A172 (cell line): ENCODE measurements at regions not wholly inside any gene's neighbourhood (a gene's known extent, or its start where the extent isn't known, plus 50 kb on each side); places are given as distances from the start of the nearest gene placed in this dataset.

Experiments used
- DNase-seq: peaks from one replicate; pipeline ENCODE4 v3.0.0-alpha.2; 2015; ENCODE audit warnings: low spot score

DNA sequence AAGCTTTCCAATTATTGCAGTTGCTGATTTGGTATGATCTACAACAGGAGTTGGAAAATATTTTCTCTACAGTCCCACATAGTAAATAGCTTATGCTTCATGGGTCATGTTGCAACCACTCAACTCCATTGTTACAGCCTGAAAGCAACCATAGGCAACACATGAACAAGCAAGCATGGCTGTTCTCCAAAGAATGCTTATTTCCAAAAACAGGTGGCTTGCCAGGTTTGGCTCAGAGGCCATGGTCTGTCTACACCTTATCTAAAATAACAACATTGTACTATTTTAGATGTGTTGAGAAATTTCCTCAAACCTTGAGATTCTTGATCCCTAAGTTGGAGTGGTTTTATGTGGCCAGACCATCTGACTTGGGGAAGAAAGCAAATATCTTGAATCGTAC is 153.9 kb upstream of the MPPED2 start:
- no peak for DNase-seq

DNA sequence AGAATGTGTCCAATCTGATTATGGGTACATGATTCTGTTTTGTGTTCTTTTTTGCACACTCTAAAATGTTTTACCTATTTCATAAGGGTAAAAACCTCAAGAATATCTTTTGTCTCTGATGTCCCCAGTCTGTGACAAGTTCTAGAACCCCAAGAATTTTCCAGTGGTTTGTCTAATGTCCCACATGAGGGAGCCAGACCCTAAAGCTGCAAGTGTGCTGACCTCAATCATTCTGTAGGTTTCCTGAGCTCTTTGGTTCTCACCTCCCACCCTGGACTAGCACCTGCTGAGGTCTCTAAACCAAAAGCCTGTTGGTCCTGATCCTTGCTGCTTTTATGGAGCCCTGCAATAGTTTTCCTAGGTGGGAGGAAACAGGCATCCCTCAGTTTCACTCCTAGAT is 149.8 kb upstream of the MPPED2 start:
- no peak for DNase-seq

DNA sequence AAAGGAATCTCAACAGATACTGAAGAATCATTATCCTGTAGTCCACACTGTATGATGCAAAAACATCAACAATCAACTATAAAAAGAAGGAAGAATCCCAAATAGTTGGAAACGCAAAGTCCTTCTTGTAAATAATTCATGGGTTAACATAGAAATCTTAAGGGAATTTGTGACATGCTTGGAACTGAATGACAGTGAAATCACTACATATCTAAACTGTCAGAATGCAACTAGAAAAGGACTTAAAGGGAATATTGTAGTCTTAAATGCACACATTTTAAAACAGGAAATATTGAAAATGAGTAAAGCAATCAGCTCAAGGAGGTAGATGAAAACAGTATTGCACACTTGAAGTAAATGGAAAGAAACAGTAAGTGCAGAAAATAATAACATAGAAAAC is 147.6 kb upstream of the MPPED2 start:
- DNase-seq: no peak

DNA sequence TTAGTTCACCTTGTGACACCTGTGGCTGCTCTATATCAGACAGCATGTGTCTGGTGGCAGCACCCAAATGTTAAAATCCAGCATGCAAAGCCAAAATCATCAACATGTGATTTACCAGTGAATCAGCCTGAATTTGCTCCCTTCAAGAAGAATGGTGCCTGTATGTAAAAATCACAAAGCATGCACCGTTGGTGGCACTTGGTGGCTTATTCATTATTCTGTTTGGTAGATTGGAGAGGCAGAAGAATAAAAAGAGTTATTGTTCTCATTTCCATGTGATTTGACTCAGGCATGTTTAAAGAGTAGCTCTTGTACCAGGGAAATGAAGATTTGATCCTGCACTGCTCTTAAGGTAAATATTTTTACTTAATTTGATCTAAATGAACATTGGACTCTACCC is 143.9 kb upstream of the MPPED2 start:
- DNase-seq: no peak

DNA sequence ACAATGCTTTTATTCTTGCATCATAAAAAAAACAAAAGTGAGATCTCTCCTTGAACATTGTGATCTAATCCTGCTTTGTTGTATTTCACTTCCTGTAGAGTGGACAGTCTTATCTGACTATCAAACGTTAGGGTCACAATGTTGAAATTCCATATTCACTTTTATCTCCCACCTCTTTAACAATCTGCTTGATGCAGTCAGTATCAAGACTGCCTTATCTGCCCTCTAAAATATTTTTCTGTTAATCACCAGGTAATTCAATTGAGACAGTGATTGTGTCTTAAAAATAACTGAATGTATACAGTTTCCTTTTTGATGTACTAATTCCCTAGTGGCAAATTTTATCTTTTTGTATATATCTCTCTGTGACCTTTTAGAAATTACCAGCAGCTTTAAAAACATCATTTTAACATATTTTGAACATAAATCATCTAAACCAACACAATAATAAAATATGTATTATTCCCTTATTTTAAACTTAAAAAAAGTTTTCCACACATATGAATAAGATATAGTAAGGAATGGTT is 143.1 kb upstream of the MPPED2 start:
- DNase-seq: no peak

DNA sequence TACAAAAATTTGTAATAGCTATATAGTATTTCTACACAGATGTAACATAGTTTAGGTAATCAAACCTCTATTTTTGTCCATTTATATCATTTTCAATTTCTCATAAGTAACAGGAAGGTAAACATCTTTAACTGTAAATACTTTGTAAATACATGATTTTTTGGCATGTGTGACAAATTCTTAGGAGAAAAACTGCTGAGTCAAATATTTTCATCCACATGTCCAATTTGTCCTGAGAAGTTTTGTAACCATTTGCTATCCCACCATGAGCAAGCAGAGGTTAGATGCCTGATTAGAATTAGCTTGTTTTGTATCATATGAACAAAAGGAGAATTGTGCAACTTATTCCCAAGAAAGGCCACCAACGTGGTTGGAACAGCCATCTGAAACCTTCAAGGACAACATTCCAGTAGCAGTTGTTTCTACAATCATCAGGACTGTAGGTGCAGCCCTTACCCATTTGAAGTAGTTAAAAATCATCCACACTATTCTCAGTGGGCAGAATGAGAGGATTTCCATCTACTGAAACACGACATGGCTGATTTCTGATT is 139.6 kb upstream of the MPPED2 start:
- no peak for DNase-seq

DNA sequence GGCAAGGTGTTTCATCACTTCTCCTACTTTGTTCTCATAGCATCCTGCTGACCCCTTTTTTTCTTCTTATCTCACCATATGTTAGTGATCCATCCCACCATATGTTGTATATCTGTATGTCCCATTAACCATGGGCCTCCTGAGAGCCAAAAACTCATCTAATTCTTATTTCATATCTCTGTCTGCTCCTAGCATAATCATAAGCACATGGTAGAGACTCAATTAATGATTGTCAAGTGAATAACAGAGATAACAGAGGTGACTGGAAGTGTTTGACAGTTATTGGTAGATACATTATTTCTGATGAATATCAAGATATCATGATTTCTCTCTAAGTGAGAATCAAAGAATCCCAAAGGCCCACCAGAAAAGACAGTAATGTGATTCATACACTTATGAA is 138.1 kb upstream of the MPPED2 start:
- no peak for DNase-seq

DNA sequence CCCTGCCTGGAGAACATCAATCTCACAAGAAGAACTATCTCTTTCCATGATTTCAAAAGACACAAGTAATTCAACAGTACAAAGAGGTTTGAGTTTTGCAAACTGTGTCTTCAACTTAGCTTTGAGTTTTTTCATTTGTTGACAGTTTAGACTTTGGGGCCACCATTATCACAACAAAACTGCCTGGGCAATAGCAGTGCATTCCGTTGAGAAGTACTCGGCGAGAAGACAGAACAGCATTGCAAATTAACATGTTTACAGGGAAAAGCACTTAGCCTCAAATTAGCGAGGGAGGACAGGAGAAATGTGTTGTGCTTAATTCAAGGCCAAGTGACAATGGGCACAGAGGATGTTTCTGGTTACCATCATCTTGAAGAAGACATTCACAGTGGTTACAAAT is 133.2 kb upstream of the MPPED2 start:
- DNase-seq: no peak

DNA sequence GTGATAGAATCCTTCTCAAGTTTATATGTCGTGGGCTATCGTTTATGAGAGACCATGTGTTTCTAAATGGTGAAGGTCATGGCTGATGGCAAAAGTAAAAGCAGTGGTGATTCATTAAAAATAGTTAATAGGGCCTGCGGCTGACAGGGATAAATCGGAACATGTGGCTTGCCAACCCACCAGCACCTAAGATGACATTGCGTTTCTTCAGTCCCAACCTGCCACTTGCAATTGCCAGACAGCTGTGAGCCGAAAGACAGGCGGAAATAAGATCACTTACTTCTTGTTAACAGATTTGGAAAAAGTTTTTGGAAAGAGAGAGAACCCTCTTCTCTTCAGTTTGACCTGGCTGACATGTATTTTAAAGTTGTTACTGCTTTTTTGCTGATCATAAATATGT is 131.5 kb upstream of the MPPED2 start:
- no peak for DNase-seq

DNA sequence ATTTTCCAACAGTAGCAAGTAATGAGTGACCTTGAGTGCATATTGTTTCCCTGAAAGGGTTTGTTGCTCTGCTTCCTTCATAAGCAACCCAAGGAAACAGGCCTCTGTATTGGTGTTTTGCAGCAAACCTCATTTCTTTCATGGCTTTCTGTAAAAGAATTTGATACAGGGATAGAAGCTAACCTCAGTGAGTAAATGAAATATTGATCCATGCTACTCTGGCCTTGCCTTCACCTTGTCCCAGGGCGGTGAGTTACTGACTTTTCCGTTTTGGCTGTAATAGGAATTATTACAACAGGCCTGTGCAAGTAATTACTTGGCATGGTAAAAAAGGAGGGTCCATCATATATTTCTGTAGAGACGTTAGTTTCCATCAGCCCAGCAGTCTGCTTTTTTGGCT is 130.9 kb upstream of the MPPED2 start:
- DNase-seq: no peak

DNA sequence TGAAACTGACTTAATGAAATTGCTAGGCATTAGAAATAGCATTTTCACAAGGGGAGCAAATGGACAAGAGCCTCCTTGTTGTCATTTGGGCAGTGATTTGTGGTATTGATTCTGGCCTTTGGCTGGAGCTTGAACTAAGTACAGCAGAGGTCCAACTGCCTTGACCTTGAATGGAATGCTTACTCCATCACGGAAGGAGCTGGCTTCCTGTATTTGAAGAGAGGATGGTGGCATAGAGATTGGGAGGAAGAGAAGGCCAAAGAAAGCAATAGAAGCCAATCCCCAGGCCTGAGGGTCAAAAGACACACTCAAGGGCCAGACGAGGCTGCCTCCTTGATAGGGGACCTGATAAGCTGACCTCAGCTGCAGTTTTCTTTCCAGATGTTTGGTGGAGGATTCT is 126.6 kb upstream of the MPPED2 start:
- DNase-seq: no peak

DNA sequence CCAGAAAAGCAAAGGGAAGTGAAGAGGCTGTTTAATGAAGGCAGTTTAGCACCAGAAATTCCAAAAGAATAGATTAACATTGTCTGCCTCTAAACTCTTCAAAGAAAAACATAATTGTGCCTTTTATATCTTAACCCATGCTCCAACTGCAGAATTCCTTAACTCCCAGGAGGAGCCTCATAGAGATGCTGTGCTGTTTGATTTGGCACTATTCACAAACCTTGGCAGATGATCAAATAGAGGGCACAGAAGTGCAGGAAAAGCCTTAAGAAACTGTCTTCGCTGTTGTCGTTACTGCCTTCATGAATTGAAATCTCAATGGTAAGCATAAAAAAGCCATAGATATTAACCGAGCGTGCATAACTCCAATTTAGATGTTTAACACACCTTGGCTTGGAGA is 124.1 kb upstream of the MPPED2 start:
- DNase-seq: no peak

DNA sequence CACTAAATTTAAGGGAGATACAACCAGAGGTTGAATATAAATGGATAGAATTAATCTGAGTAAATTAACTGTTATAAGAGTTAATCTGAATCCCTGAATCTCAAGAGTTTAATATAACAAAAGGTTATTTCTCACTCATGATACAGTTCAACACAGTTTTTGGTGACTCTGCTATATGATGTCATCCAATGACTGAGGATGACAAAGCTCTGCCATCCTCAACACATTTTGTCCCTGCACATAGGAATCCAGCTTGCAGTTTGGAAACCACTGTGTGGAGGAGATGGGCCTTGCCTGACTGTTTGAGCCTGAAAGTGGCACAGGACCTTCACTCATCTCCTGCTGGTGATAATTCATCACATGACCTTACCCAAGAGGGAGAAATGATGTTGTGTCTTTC is 121.0 kb upstream of the MPPED2 start:
- DNase-seq: no peak

DNA sequence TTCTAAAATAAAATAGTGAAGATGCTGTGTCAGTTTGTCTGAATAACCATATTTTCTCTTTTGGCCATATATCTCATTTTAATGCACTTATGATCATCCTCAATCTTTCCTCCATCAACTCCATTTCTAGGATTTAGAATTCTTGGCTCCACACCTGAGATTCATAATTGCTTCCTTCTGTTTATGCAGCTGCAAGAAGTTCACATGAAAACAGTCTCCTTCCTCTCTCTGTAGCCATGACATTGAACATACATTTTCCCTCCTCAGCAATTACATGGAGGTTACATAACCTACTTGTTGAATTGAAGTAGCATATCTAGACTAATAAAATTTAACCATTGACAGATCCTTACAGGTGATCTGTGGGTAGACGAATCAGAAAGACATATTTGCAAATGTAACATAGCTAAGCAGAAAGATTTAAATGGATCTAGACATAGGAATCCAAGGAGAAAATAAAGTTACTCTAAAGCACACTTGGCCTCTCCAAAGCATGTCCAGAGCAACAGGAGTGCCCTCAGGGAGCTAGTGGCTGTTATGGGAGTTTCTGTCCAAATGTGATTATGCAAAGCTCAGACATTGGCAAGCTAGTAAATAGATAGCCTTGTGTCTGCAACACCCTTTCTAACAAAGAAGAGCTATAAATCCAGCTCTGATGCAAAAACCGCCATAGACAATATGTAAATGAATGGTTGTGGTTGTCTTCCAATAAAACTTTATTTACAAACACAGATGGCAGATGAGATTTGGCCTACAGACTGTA is 119.9 kb upstream of the MPPED2 start:
- DNase-seq: no peak

DNA sequence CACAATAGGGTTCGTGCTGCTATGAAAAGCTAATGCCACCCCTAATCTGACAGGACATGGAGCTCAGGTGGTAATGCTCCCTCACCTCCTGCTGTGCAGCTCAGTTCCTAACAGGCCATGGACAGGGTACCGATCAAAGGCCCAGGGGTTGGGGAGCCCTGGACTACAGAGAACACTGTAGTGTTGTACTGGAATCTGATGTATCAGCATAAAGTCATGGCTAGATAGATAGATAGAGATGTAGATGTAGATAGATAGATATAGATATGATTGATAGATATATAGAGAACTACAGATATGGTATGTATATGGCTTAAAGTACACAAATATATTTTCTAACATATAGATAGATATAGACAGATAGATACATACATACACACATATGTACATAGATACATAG is 112.3 kb upstream of the MPPED2 start:
- no peak for DNase-seq

DNA sequence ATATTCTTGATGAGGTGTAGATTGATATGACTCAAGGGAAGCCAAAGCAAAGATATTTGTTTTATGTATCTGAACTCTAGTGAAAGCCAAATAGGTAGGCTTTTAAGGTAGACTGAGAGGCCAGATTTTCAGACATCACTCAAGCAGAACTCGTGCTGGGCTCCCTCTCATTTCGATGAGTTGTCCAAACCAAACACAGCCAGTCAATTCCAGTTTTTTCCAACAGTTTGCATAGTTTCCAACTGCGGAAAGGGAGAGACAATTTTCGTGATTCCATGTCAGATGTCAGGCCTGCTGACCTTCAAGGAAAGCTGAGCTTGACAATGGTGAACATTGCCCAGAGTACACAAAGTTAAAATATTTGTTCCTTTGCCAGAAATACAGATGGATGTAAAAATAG is 110.9 kb upstream of the MPPED2 start:
- DNase-seq: no peak

DNA sequence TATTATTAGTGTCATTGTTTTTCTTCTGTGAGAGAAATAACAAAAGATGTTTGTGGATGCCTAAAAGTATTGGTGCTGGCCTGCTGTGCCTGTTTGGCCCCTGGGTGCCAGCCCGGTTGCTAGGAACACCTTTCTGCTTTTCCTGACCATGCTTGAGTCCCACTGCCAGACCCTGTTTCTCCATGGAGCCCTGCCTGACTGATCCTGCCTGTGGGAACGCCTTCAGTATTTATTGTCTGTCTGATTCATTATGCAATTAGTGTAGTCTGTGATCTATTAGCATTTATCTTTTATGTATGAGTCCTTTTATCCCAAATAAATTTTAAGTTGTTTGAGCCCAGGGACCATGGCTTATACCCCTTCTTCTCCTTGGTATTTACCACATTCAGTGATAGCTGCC is 98.6 kb upstream of the MPPED2 start:
- DNase-seq: no peak

DNA sequence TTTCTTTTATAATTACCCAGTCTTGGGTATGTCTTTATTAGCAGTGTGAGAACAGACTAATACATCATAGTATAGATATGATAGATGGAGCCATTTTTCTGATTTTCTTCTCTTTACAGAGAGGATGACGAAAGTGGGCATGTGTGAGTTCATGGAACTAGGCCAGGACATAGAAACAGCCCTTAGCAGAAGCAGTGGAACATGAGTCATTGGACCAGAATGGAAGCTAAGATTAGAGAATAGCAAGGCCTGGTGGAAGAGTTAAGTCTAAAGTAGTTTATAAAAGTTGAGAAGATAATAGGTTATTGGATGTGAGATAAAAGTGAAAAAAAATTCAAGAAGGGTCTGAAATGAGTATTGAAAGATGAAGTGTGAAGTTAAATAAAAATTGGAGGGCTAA is 97.0 kb upstream of the MPPED2 start:
- DNase-seq: no peak

DNA sequence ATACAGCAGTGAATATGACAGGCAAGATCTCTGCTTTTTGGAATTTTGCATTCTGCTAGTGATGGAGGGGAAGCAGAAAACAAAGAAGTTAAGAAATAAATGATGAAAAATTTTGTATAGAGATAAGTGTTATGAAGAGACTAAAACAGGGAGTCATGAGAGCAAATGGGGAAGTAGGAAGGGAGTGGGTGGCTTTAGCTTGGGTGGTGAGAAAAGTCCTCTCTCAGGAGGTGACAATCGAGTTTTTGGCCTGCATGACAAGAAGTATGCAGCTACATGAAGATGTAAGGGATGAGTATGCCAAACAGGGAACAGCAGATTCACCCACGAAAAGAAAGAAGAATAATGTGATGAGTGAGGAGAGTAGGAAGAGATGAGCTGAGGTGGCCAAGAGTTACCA is 80.7 kb upstream of the MPPED2 start:
- no peak for DNase-seq

DNA sequence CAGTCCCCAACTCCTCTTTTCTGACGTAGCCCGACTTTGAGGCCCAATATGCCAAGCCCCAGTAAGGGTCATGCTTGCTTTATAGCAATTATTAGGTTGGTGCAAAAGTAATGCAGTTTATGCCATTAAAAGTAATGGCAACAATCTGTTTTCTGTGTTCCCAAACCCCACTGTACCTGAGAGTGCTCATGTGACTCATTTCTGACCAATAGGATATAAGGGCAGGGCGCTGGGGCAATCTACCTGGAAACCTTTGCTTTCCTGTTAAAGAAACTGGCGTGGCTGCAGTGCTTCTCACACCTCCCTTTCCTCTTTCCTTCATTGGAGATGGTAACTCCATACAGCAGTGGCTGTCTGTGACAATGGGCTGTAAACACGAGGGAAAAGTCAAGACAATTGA is 78.9 kb upstream of the MPPED2 start:
- DNase-seq: no peak

DNA sequence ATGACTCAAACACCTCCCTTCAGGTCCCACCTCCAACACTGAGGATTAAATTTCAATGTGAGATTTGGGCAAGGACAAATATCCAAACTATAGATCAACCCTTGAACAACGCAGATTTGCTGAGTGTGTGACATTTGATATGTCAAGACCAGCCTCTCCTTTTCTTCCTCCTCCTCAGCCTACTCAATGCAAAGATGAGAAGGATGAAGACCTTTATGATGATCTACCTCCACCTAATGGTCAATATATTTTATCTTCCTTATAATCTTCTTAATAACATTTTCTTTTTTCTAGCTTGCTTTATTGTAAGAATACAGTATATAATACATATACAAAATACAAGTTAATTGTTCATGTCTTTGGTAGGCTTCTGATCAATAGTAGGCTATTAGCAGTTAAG is 67.5 kb upstream of the MPPED2 start:
- no peak for DNase-seq

DNA sequence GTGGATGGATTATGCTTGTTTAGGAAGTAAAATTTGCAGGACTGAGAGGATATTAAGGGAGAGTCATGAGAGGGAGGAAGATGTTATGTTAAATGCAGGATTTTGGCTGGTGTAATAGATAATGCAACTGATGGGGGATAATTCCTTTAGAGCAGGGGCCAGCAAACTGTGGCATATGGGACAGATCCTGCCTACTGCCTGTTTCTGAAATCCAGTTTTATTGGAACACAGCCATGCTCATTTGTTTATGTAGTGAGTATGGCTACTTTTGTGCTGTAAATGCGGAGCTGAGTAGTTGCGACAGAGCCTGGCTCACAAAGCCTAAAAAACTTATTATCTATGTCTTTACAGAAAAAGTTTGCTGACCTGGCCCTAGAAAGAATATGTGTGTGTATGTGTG is 66.6 kb upstream of the MPPED2 start:
- DNase-seq: no peak

DNA sequence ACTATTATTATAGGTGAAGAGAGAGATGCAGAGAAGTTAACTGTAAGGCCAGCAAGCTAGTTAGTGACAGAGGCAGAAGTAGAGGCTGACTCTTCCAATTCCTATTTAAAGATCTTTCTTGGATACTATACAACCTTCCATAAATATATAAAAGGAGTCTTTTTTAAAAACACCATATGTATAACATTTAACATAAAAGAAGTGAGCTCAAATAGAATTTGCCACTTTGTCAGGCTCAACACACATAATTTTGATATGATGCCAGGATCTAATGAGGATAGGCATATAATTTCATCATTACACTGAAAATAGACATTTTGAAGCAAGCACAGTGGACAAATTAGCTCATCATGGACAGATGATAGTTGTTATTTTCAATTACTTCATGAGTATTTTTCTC is 64.1 kb upstream of the MPPED2 start:
- no peak for DNase-seq
